Fibroblast of pulmonary artery (primary cell): ENCODE measurements at regions not wholly inside any gene's neighbourhood (a gene's known extent, or its start where the extent isn't known, plus 50 kb on each side); places are given as distances from the start of the nearest gene placed in this dataset.
"Not testable (repeated sequence)": the region's sequence is repeated elsewhere in the genome, so short reads cannot be mapped to it uniquely, and the experiment has no call there.

Experiments used
- DNase-seq: peaks from one replicate; pipeline ENCODE4 v3.0.0-alpha.2; 2010; ENCODE audit warnings: low read depth
- H3K4me3 ChIP-seq: replicated peaks from 2 replicates; pipeline ENCODE4 v1.5.1; 2011; ENCODE audit warnings: low read depth, mild to moderate bottlenecking, control low read depth, low read length, moderate library complexity
- CTCF ChIP-seq: IDR thresholded peaks from 2 replicates; pipeline ENCODE4 v1.5.1; 2011; ENCODE audit warnings: mild to moderate bottlenecking, control low read depth, low read length, inconsistent platforms; ENCODE audit errors: missing control alignments

DNA sequence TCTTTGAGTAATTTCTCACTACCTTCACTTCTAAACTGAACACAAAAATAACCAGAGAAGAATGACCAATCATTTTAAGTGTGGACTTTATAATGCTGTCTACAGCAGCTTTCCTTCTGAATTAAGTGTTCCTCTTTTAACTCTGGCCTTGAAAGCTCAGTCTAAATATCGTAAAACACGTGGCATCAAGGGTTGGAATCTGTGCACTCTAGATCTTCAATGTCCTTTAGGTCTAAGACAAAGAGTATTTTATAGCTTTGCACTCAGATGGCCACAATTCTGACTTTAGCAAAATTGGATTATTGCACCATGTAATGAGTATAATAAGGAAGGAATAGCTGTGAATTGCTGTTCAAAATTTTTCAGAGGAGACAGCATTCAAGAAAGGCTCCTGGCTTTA is 197.1 kb upstream of the UGT8 start:
- H3K4me3 ChIP-seq, result no peak overlapping the region
- DNase-seq, result no peak
- TF ChIP-seq CTCF, result no peak

DNA sequence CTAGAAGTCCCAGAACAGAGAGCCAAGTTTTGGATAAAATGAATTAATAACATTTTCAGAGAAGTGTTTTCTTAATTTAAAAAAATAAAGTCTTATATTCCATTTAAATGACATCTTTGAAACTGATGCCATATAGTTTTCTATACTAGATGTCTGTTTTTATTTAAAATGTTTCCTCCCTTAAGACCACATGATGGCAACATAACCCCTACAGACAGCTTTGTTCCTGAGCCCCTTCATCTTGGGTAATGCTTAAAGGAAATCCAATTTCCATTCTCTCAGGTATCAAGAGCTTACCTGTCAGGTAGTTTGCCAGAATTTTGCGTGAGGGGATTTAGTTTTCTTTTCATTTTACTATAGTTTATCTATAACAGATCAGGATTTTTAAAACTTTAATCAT is 181.4 kb upstream of the UGT8 start:
- no peak for TF ChIP-seq CTCF
- no peak for DNase-seq
- H3K4me3 ChIP-seq, result no peak overlapping the region

DNA sequence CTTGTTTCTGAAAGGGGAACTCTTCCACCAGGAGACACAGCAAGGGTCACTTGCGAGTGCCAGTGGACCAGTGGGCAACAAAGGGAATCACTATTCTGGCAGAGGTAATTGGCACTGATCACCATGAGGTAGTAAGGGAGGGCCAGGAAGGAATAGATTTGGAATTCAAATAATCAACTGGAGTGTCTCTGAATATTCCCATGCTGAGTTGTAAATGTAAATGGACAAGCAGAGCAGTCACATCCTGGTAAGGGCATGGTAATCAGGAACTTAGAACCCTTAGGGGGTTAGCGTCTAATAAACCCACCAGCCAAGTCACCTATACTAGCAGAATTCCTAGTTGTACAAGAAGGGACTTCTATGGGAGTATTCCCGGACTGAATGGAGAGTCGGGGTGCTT is 178.5 kb upstream of the UGT8 start:
- no peak overlapping the region for H3K4me3 ChIP-seq
- no peak for TF ChIP-seq CTCF
- DNase-seq, result no peak

GRCh38 chr4:114423582-114423981 is 175.0 kb upstream of the UGT8 start:
- H3K4me3 ChIP-seq, result no peak overlapping the region
- TF ChIP-seq CTCF, result no peak
- DNase-seq, result no peak

- DNase-seq, result no peak
- no peak overlapping the region for H3K4me3 ChIP-seq
- no peak for TF ChIP-seq CTCF
These were observed 163.5 kb upstream of the UGT8 start for GRCh38 chr4:114435116-114435515.

DNA sequence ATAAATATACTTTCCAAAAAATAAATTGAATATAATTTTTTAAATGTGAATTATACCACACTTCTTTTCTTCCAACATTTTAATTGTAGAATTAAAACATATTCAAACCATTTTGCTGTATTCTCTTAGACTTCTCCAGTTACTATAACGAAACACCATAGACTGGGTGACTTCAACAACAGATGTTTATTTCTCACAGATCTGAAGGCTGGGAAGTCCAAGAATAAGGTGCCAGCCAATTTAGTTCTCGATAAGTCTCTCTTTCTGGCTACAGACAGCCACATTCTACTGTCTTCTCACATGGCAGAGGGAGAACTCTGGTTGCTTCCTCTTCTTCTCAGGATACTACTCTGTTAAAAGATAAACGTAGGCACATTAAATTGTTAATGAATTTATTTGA is 155.8 kb upstream of the UGT8 start:
- no peak for DNase-seq
- H3K4me3 ChIP-seq, result no peak overlapping the region
- no peak for TF ChIP-seq CTCF

DNA sequence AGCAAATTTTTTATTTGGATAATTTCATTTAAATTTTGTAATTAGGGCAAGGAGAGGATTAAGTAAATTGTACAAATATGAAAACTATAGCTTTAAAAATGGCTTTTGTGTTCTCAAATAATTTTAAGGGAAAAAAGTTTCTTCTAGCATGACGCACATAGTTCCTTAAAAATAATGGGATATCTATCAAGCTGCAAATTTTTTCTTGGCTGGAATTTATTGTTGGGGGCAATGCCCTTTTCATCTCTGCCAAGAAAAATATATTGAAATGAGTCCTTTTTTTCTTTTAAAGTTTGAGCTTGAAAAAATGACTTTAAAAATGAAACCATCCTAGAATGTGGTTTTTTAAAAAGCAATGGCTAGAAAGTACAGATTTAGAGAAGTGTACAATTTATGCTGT is 154.4 kb upstream of the UGT8 start:
- no peak for TF ChIP-seq CTCF
- DNase-seq, result no peak
- H3K4me3 ChIP-seq, result no peak overlapping the region

- H3K4me3 ChIP-seq, DNase-seq: not testable (repeated sequence)
These were observed 150.6 kb upstream of the UGT8 start for GRCh38 chr4:114447963-114448516.
